Lower leg skin (tissue), 4 donors: ENCODE measurements at regions not wholly inside any gene's neighbourhood (a gene's known extent, or its start where the extent isn't known, plus 50 kb on each side); places are given as distances from the start of the nearest gene placed in this dataset.
A peak's percentile ranks its signal among the peaks of the same experiment; 100 is the strongest.
"Not testable (repeated sequence)": the region's sequence is repeated elsewhere in the genome, so short reads cannot be mapped to it uniquely, and the experiment has no call there.

Experiments
- DNase-seq, 2 donors: peaks; one replicate each; pipeline ENCODE4 v3.0.0-alpha.2; 2019; ENCODE audit warnings: low spot score in 2 of 2
- H3K4me3 ChIP-seq: fragments of 200-600 bp; sonication (generic); 2 replicates; pipeline ENCODE4 v1.5.1; 2017; ENCODE audit warnings: mild to moderate bottlenecking, low read depth; ENCODE audit not compliant: poor library complexity, severe bottlenecking
- POLR2A ChIP-seq, 2 donors: fragments of 450-650 bp; IDR thresholded peaks; one replicate each; pipeline ENCODE4 v1.6.1; 2016 to 2017; ENCODE audit warnings: antibody characterized with exemption in 2 of 2, mild to moderate bottlenecking in 1 of 2, moderate library complexity in 1 of 2
- WGBS, 2 donors: methylation state at CpG; one replicate each; pipeline ENCODE4 v1.1.5; 2018; 5-methylcytosine and 5-hydroxymethylcytosine counted together
- intact Hi-C: fragments of 100-400 bp; cut with DNase I; formaldehyde crosslinking; loops from one replicate; pipeline ENCODE4 v1.15.0; 2023; ENCODE audit warnings: low total_unique reads
- TF ChIP-seq, protein P1 (sequence below), 3 donors: fragments of 450-650 bp; IDR thresholded peaks; one replicate each; pipeline ENCODE4 v1.5.1; 2016; ENCODE audit warnings: antibody characterized with exemption in 3 of 3, mild to moderate bottlenecking in 3 of 3, moderate library complexity in 2 of 3

DNA sequence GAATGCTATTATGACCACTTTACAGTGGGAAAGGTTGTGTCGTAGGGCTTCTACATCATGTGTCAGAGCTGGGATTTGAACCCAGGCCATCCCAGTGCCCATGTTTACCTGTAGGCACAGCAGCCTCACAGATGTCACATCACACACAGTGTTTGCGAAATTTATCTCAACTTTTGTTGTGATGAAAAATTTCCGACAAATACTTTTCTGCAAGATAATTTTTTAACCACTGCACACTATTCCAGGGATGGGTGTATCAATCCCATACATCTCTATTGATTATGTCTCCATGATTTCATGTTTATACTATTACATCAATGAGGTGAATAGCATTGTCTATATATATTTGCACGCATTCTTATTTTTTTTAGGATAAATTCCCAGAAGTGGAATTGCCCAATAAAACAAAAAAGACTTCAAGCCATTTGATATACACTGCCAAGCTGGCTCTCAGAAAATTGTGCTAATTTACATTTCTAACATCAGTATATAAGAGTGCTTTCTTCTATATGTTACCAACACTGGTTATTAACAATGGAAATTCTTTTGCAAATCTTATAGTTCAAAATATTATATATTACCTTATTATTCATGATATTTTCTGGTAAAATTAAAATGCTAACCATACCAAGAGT lies 189.1 kb upstream of the ZNF217 start:
- no peak for TF ChIP-seq POLR2A (IDR thresholded peaks at IDR 0.05)
- TF ChIP-seq, protein P1, sequence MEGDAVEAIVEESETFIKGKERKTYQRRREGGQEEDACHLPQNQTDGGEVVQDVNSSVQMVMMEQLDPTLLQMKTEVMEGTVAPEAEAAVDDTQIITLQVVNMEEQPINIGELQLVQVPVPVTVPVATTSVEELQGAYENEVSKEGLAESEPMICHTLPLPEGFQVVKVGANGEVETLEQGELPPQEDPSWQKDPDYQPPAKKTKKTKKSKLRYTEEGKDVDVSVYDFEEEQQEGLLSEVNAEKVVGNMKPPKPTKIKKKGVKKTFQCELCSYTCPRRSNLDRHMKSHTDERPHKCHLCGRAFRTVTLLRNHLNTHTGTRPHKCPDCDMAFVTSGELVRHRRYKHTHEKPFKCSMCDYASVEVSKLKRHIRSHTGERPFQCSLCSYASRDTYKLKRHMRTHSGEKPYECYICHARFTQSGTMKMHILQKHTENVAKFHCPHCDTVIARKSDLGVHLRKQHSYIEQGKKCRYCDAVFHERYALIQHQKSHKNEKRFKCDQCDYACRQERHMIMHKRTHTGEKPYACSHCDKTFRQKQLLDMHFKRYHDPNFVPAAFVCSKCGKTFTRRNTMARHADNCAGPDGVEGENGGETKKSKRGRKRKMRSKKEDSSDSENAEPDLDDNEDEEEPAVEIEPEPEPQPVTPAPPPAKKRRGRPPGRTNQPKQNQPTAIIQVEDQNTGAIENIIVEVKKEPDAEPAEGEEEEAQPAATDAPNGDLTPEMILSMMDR (IDR thresholded peaks at IDR 0.05): no peak
- intact Hi-C loops: no loop called here
- no peak overlapping the region for H3K4me3 ChIP-seq
- 95% methylated on average over 4 of the region's 4 CpGs for WGBS, 2 donors
- DNase-seq: no peak

DNA sequence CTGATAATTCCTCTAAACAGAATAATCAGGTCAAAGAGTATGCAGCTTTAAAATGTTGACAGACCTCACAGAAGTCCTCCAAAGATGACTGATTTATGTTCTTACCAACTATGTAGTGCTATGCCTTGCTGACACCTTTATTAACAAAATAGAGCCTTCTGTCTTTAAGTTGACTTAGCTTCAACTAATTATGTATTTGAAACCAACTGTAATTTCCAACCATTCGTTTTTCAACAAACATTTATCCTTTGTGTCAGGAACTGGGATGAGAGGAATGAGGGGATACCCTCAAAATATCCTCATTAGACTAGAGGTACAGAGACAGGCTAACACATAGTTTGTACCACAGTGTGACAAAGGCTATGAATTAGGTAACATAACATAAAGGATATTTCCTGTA lies 186.2 kb upstream of the ZNF217 start:
- no peak for DNase-seq
- 63 to 67% methylated on average over 1 of the region's 1 CpG for WGBS, 2 donors
- H3K4me3 ChIP-seq: no peak overlapping the region
- no peak for TF ChIP-seq POLR2A (IDR thresholded peaks at IDR 0.05)
- intact Hi-C loops: no loop called here

DNA sequence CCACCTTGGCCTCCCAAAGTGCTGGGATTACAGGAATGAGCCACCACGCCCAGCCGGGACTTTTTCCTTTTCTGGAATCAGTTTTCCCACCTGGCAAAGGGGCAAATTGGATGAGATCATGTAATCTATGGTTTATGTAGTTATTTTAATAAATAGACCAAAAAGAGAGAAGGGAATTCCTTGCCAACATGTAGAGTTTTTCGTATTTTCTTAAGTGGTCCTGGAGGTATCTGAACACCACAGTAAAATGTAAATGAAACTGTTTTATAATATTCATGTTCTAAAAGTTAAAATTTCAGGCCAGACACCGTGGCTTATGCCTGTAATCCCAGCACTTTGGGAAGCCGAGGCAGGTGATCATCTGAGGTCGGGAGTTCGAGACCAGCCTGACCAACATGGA lies 185.1 kb upstream of the ZNF217 start:
- H3K4me3 ChIP-seq: no peak overlapping the region
- WGBS, 2 donors: 84 to 93% methylated on average over 7 of the region's 7 CpGs
- intact Hi-C loops: no loop called here
- DNase-seq: peak in 1 of 2 donors; percentile 63
- TF ChIP-seq, protein P1 (IDR thresholded peaks at IDR 0.05): no peak
- no peak for TF ChIP-seq POLR2A (IDR thresholded peaks at IDR 0.05)

DNA sequence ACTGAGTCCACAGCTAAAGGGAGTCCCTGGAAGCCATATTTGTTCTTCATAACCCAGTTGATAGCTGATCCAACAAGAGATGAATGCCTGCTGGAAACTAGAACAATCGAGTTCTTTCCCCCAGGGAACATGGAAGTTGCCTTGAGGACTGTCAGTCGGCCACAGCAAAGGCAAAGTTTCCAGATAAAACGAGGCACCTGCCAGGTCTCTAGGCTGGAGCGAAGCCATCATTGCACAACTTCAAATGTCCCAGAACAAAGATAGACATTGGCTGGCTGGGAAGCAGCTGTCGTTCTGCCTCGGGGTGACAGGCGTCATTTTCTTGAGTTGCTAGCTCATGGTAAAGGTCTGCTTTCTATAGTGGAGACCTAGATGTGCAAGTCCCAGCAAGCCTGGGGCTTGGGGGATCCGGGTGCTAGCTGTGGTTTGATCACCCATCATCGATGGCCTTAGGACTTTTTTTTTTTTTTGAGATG lies 184.4 kb upstream of the ZNF217 start:
- peak; percentile 66 to 82 for DNase-seq
- H3K4me3 ChIP-seq: no peak overlapping the region
- TF ChIP-seq, protein P1 (IDR thresholded peaks at IDR 0.05): no peak
- TF ChIP-seq POLR2A (IDR thresholded peaks at IDR 0.05): no peak
- 51 to 52% methylated on average over 9 of the region's 9 CpGs for WGBS, 2 donors
- intact Hi-C loops: no loop called here

DNA sequence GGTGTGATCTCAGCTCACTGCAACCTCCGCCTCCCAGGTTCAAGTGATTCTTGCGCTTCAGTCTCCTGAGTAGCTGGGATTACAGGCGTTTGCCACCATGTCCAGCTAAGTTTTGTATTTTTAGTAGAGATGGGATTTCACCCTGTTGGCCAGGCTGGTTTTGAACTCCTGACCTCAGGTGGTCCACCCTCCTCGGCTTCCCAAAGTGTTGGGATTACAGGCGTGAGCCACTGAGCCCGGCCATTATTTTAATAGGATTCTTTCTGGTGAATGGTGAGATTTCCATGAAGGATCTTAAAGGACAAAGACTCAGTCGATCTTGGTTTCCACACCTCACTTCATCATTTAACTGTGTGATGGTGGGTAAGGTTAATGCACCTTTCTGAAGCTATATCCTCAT lies 183.8 kb upstream of the ZNF217 start:
- WGBS, 2 donors: 89 to 92% methylated on average over 7 of the region's 7 CpGs
- intact Hi-C loops, H3K4me3 ChIP-seq: not testable (repeated sequence)
- DNase-seq: peak in 1 of 2 donors; percentile 36

DNA sequence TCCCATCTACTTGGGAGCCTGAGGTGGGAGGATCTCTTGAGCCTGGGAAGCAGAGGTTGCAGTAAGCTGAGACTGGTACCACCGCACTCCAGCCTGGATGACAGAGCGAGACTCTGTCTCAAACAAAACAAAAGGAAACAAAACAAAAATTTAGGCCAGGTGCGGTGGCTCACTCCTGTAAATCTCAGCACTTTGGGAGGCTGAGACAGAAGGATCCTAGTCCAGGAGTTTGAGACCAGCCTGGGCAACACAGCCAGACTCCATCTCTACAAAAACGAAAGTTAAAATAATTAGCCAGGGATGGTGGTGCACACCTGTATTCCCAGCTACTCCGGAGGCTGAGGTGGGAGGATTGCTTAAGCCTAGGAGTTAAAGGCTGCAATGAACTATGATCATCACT lies 183.2 kb upstream of the ZNF217 start:
- TF ChIP-seq POLR2A (IDR thresholded peaks at IDR 0.05): no peak
- TF ChIP-seq, protein P1 (IDR thresholded peaks at IDR 0.05): no peak
- no peak overlapping the region for H3K4me3 ChIP-seq
- intact Hi-C loops: no loop called here
- DNase-seq: peak in 1 of 2 donors; percentile 18
- 76 to 97% methylated on average over 5 of the region's 5 CpGs for WGBS, 2 donors
